Liver (tissue), 3 donors: ENCODE measurements at regions not wholly inside any gene's neighbourhood (a gene's known extent, or its start where the extent isn't known, plus 50 kb on each side); places are given as distances from the start of the nearest gene placed in this dataset.

Experiments
- SP1 ChIP-seq: IDR thresholded peaks from 2 replicates; pipeline ENCODE4 v1.6.1; 2018; ENCODE audit warnings: antibody characterized with exemption, mild to moderate bottlenecking
- TAF1 ChIP-seq: conservative IDR thresholded peaks from 2 replicates; pipeline ENCODE4 v1.6.1; 2016; ENCODE audit warnings: antibody characterized with exemption, mild to moderate bottlenecking
- TF ChIP-seq, protein P1 (sequence below): fragments of 150-350 bp; IDR thresholded peaks from 2 replicates; pipeline ENCODE4 v1.5.1; 2017; ENCODE audit warnings: improper control_type of control experiment, low read depth, low read length; ENCODE audit not compliant: missing input control
- donor health status: healthy.
- donor health status: healthy.

DNA sequence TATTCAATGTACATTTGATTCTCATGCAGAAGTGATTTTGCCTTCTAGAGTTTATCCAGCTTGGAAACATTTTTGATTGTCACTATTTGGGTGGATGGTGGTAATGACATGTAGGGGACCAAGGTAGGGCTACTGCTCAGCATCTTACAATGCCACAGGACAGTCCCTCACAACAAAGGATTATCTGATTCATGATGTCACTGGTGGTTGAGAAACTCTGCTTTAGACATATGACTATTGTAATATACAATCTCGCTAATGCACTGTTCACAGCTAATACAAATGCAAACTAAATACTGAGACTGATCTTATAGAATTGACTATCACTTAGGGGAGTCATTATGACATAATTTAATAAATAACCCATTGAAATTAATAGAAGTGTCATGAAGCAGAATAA is 60.4 kb upstream of the BTG1 start:
- TF ChIP-seq, protein P1, sequence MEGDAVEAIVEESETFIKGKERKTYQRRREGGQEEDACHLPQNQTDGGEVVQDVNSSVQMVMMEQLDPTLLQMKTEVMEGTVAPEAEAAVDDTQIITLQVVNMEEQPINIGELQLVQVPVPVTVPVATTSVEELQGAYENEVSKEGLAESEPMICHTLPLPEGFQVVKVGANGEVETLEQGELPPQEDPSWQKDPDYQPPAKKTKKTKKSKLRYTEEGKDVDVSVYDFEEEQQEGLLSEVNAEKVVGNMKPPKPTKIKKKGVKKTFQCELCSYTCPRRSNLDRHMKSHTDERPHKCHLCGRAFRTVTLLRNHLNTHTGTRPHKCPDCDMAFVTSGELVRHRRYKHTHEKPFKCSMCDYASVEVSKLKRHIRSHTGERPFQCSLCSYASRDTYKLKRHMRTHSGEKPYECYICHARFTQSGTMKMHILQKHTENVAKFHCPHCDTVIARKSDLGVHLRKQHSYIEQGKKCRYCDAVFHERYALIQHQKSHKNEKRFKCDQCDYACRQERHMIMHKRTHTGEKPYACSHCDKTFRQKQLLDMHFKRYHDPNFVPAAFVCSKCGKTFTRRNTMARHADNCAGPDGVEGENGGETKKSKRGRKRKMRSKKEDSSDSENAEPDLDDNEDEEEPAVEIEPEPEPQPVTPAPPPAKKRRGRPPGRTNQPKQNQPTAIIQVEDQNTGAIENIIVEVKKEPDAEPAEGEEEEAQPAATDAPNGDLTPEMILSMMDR: no peak
- TF ChIP-seq TAF1 (no peak), SP1 (no peak)
